ENCODE measurements at regions not wholly inside any gene's neighbourhood (a gene's known extent, or its start where the extent isn't known, plus 50 kb on each side); places are given as distances from the start of the nearest gene placed in this dataset.

GRCh38 chr2:133787651-133788050 lies 219.4 kb upstream of the NCKAP5 start:
- Histone ChIP-seq H3K79me2 (replicated peaks; ENCODE audit: insufficient read depth) (no peaks in the 10 kb centered on the region), H3K4me1 (ENCODE audit: insufficient read depth) (no peaks in the 10 kb centered on the region), H3K36me3 (ENCODE audit: insufficient read depth) (no peaks in the 10 kb centered on the region), H3K27ac (ENCODE audit: low read depth) (no peak overlapping the region), H3K4me3 (no peak overlapping the region), H3F3A (replicated peaks; ENCODE audit: low read depth) (no peaks in the 10 kb centered on the region), H3K27me3 (ENCODE audit: insufficient read depth) (no peaks in the 10 kb centered on the region), H3K4me2 (no peak overlapping the region), H4K20me1 (replicated peaks; ENCODE audit: insufficient read depth) (no peaks in the 10 kb centered on the region), H2AFZ (no peak overlapping the region), H3K9me2 (ENCODE audit: insufficient read depth) (no peaks in the 10 kb centered on the region)
- Mint-ChIP-seq H3K4me3 (no peak overlapping the region), H3K4me1 (peaks cover 4% of the 10 kb centered on the region; the same call in 2 of the 3 replicates), H3K36me3 (ENCODE audit: low read depth) (no peaks in the 10 kb centered on the region), H3K27ac (no peak overlapping the region), H3K9me3 (peaks cover 7% of the 10 kb centered on the region; the same call in 2 of the 3 replicates), H3K27me3 (ENCODE audit: insufficient read depth, low read depth, poor library complexity) (no peaks in the 10 kb centered on the region)
- DNase-seq (ENCODE audit: low spot score) (no peak), ATAC-seq (no peak)
- TF ChIP-seq ZNF114 (CRISPR knock-in tag; IDR thresholded peaks at IDR 0.05), result no peak
- no peak for TF ChIP-seq JUNB (IDR thresholded peaks at IDR 0.05; ENCODE audit: unreplicated experiment)
- no peak for TF ChIP-seq ZNF331 (CRISPR knock-in tag; IDR thresholded peaks at IDR 0.05; ENCODE audit: low read depth)
- TF ChIP-seq NANOG (IDR thresholded peaks at IDR 0.05; ENCODE audit: borderline replicate concordance), result no peak
- no peak for TF ChIP-seq ZNF462 (CRISPR knock-in tag; IDR thresholded peaks at IDR 0.05)
- TF ChIP-seq REST (IDR thresholded peaks at IDR 0.05; ENCODE audit: unreplicated experiment), result no peak
- TF ChIP-seq CTCF (conservative IDR thresholded peaks at IDR 0.05; ENCODE audit: low read depth in 2 of 2), result no peak
- no peak for TF ChIP-seq EZH2 (IDR thresholded peaks at IDR 0.05; ENCODE audit: low read depth, unreplicated experiment)
- no peak for TF ChIP-seq STAT1 (IDR thresholded peaks at IDR 0.05; ENCODE audit: unreplicated experiment)
- no peak for TF ChIP-seq ETS1 (IDR thresholded peaks at IDR 0.05)
- no peak for TF ChIP-seq CREB1 (CRISPR knock-in tag; IDR thresholded peaks at IDR 0.05; ENCODE audit: low read depth)
- no peak for TF ChIP-seq POLR2AphosphoS5 (IDR thresholded peaks at IDR 0.05; ENCODE audit: low read depth)
- no peak for TF ChIP-seq EZH2phosphoT487 (IDR thresholded peaks at IDR 0.05; ENCODE audit: unreplicated experiment)

Data from GM23338 (cell line).